Endothelial cell of umbilical vein (primary cell): ENCODE measurements at regions not wholly inside any gene's neighbourhood (a gene's known extent, or its start where the extent isn't known, plus 50 kb on each side); places are given as distances from the start of the nearest gene placed in this dataset.

Experiments
- BruUV-seq: library from RNA; stranded (reverse); fragments of 400-500 nt; replicated peaks from 2 replicates; lab custom pipeline; 2021; lab: Mats Ljungman, UMichigan
- CTCF ChIA-PET: fragments of 300-600, 350-600 bp; sonication (Branson Sonifier 250); formaldehyde crosslinking; loops from one replicate; lab custom pipeline; 2021; ENCODE audit warnings: antibody characterized with exemption, inconsistent platforms; lab: Charles Lee
- POLR2A ChIA-PET: fragments of 300-600, 350-600 bp; sonication (Branson Sonifier 250); formaldehyde crosslinking; loops from one replicate; lab custom pipeline; 2021; ENCODE audit warnings: antibody characterized with exemption, inconsistent platforms; lab: Charles Lee
- DNase-seq: peaks from one replicate; pipeline ENCODE4 v3.0.0-alpha.2; 2011; ENCODE audit warnings: low read depth, low spot score
- FAIRE-seq: peaks from 2 replicates; lab custom pipeline; 2011; peaks lifted over from hg19 to GRCh38; lab: Jason Lieb, UNC
- H2AFZ ChIP-seq: 2 replicates; pipeline ENCODE4 v1.6.0; 2012; ENCODE audit warnings: low read depth, low read length, control low read depth, inconsistent platforms
- H3K27ac ChIP-seq: 2 replicates; pipeline ENCODE4 v1.5.1; 2011; ENCODE audit warnings: low read depth, mild to moderate bottlenecking, control low read depth, low read length, moderate library complexity; ENCODE audit not compliant: insufficient read depth
- H3K27me3 ChIP-seq, 2 experiments: 2 replicates each; pipeline versions ENCODE4 v1.6.0 to v1.6.1; 2011; ENCODE audit warnings: low read length in 2 of 2, mixed read lengths in 1 of 2; ENCODE audit not compliant: control insufficient read depth in 2 of 2, insufficient read depth in 2 of 2
- H3K36me3 ChIP-seq, 2 experiments: 2 replicates in 1 of 2; 3 replicates in 1 of 2; pipeline ENCODE4 v1.5.1; 2011; ENCODE audit warnings: low read length in 2 of 2, mild to moderate bottlenecking in 1 of 2, moderate library complexity in 1 of 2; ENCODE audit not compliant: control insufficient read depth in 2 of 2, insufficient read depth in 2 of 2; ENCODE audit errors: extremely low read depth in 1 of 2
- H3K4me1 ChIP-seq: 3 replicates; pipeline ENCODE4 v1.5.1; 2011; ENCODE audit warnings: mild to moderate bottlenecking, low read length; ENCODE audit not compliant: control insufficient read depth, insufficient read depth; ENCODE audit errors: extremely low read depth
- H3K4me2 ChIP-seq: 2 replicates; pipeline ENCODE4 v1.6.1; 2011; ENCODE audit warnings: low read length, control low read depth, mixed read lengths; ENCODE audit not compliant: insufficient read depth
- H3K4me3 ChIP-seq, 3 experiments: fragments of 200-600 bp in 1 of 3; sonication (generic), shearing (Covaris generic) in 1 of 3; replicated peaks in 1 of 3; 2 replicates each; pipeline ENCODE4 v1.5.1; 2011 to 2016; ENCODE audit warnings: control low read depth in 3 of 3, low read length in 3 of 3, mild to moderate bottlenecking in 2 of 3, inconsistent platforms in 1 of 3, low read depth in 1 of 3, moderate library complexity in 1 of 3; ENCODE audit not compliant: insufficient read depth in 1 of 3
- H3K79me2 ChIP-seq: 2 replicates; pipeline ENCODE4 v1.6.0; 2012; ENCODE audit warnings: low read length, inconsistent platforms; ENCODE audit not compliant: control insufficient read depth, insufficient read depth
- H3K9ac ChIP-seq: replicated peaks from 2 replicates; pipeline ENCODE3; 2011; ENCODE audit warnings: low read length, control low read depth; ENCODE audit not compliant: insufficient read depth; ENCODE audit errors: extremely low read depth
- H3K9me1 ChIP-seq: replicated peaks from 3 replicates; pipeline ENCODE4 v1.6.0; 2011; ENCODE audit warnings: mild to moderate bottlenecking, low read length; ENCODE audit not compliant: control insufficient read depth, insufficient read depth; ENCODE audit errors: extremely low read depth
- H3K9me3 ChIP-seq: replicated peaks from 2 replicates; pipeline ENCODE4 v1.5.1; 2012; ENCODE audit warnings: low read length, inconsistent platforms; ENCODE audit not compliant: control insufficient read depth, insufficient read depth
- H4K20me1 ChIP-seq: replicated peaks from 2 replicates; pipeline ENCODE3; 2011; ENCODE audit warnings: mild to moderate bottlenecking, low read length; ENCODE audit not compliant: control insufficient read depth, insufficient read depth; ENCODE audit errors: extremely low read depth
- EZH2 ChIP-seq: IDR thresholded peaks from 2 replicates; pipeline ENCODE4 v1.6.1; 2012; ENCODE audit warnings: borderline replicate concordance, low read depth, mild to moderate bottlenecking, moderate library complexity, low read length, inconsistent platforms; ENCODE audit not compliant: severe bottlenecking
- FOS ChIP-seq: IDR thresholded peaks from 2 replicates; pipeline ENCODE4 v1.6.1; 2011; ENCODE audit warnings: mild to moderate bottlenecking, low read length, moderate library complexity, borderline replicate concordance; ENCODE audit not compliant: insufficient read depth
- GATA2 ChIP-seq: IDR thresholded peaks from 2 replicates; pipeline ENCODE4 v1.7.0; 2011; ENCODE audit warnings: low read depth, mild to moderate bottlenecking, moderate library complexity, mixed read lengths, low read length; ENCODE audit not compliant: insufficient read length, insufficient read depth
- JUN ChIP-seq: IDR thresholded peaks from 2 replicates; pipeline ENCODE4 v1.6.1; 2011; ENCODE audit warnings: borderline replicate concordance, low read depth; ENCODE audit not compliant: insufficient read length, insufficient read depth
- MYC ChIP-seq: IDR thresholded peaks from one replicate; pipeline ENCODE4 v1.6.1; 2011; ENCODE audit warnings: mild to moderate bottlenecking, low read depth, low read length
- POLR2A ChIP-seq: IDR thresholded peaks from 2 replicates; pipeline ENCODE4 v1.6.1; 2012; ENCODE audit warnings: low read depth, mild to moderate bottlenecking, control low read depth, low read length
- POLR2AphosphoS5 ChIP-seq: IDR thresholded peaks from 2 replicates; pipeline ENCODE4 v1.6.1; 2012; ENCODE audit warnings: low read depth, mild to moderate bottlenecking, control low read depth, low read length, moderate library complexity; ENCODE audit not compliant: insufficient read depth
- dilution Hi-C: fragments of 300-500 bp; cut with MboI; formaldehyde crosslinking; loops from one replicate; pipeline ENCODE4 v1.15.0; 2019; ENCODE audit warnings: low sequenced_read_pairs; ENCODE audit not compliant: extremely low pct_ligation_motif_present
- intact Hi-C: fragments of 100-400 bp; cut with micrococcal nuclease; formaldehyde crosslinking; loops from one replicate; pipeline ENCODE4 v1.10.0; 2022
- TF ChIP-seq, protein P1 (sequence below): IDR thresholded peaks from 2 replicates; pipeline ENCODE4 v1.6.1; 2011; ENCODE audit not compliant: insufficient read depth, insufficient read length
- TF ChIP-seq, protein P2 (sequence below), 2 donors: IDR thresholded peaks; 1 replicate in 1 of 2; 2 replicates in 1 of 2; pipeline ENCODE4 v1.5.1; 2011; ENCODE audit warnings: low read length in 2 of 2, mild to moderate bottlenecking in 2 of 2, moderate library complexity in 2 of 2, control low read depth in 1 of 2, inconsistent platforms in 1 of 2, low read depth in 1 of 2; ENCODE audit not compliant: insufficient read depth in 1 of 2; ENCODE audit errors: extremely low read depth in 1 of 2

DNA sequence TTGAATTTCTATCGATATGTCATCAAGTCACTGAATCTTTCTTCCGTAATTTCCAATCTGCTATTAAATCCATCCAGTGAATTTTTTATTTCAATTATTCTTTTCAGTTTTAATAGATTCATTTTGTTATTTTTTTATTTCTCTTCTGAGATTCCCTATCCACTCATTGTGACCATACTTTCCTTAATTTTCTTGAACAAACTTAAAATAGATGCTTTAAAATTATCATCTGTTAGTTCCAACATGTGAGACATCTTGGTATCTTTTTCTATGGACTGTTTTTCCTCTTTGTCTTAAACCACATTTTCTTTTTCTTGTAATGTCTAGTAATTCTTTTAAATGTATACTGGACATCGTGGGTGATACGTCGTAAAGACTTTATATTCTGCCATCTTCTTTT lies 236.6 kb upstream of the TLE3 start:
- DNase-seq, result no peak
- dilution Hi-C loops, result no loop called here
- CTCF ChIA-PET, result interaction anchor here (1.1 kb wide), 1 partner anchor 19 kb away, joined by 3 read pairs; no protein-coding TSS in a partner anchor
- Histone ChIP-seq H3K9ac (no peak overlapping the region), H3K9me3 (no peaks in the 10 kb centered on the region), H3K79me2 (no peaks in the 10 kb centered on the region), H3K36me3 (no peaks in the 10 kb centered on the region), H3K27ac (no peak overlapping the region), H3K4me2 (no peak overlapping the region), H3K27me3 (peaks cover 0 to 7% of the 10 kb centered on the region in 2 experiments), H3K4me1 (no peaks in the 10 kb centered on the region), H3K9me1 (no peaks in the 10 kb centered on the region), H2AFZ (no peak overlapping the region), H3K4me3 (no peak overlapping the region), H4K20me1 (no peaks in the 10 kb centered on the region)
- no peak for FAIRE-seq
- no TSS peak for BruUV-seq
- TF ChIP-seq MYC (no peak), EZH2 (no peak), POLR2A (no peak), GATA2 (no peak), FOS (no peak), JUN (no peak), POLR2AphosphoS5 (no peak)
- TF ChIP-seq, protein P1, sequence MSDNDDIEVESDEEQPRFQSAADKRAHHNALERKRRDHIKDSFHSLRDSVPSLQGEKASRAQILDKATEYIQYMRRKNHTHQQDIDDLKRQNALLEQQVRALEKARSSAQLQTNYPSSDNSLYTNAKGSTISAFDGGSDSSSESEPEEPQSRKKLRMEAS, result no peak
- TF ChIP-seq, protein P2, sequence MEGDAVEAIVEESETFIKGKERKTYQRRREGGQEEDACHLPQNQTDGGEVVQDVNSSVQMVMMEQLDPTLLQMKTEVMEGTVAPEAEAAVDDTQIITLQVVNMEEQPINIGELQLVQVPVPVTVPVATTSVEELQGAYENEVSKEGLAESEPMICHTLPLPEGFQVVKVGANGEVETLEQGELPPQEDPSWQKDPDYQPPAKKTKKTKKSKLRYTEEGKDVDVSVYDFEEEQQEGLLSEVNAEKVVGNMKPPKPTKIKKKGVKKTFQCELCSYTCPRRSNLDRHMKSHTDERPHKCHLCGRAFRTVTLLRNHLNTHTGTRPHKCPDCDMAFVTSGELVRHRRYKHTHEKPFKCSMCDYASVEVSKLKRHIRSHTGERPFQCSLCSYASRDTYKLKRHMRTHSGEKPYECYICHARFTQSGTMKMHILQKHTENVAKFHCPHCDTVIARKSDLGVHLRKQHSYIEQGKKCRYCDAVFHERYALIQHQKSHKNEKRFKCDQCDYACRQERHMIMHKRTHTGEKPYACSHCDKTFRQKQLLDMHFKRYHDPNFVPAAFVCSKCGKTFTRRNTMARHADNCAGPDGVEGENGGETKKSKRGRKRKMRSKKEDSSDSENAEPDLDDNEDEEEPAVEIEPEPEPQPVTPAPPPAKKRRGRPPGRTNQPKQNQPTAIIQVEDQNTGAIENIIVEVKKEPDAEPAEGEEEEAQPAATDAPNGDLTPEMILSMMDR (IDR thresholded peaks at IDR 0.05; ENCODE audit: extremely low read depth in 1 of 2, insufficient read depth in 1 of 2, low read depth in 1 of 2, low read length in 2 of 2), result no peak
- POLR2A ChIA-PET, result no interaction called here
- intact Hi-C loops, result no loop called here
